ENCODE measurements at regions not wholly inside any gene's neighbourhood (a gene's known extent, or its start where the extent isn't known, plus 50 kb on each side); places are given as distances from the start of the nearest gene placed in this dataset.

DNA sequence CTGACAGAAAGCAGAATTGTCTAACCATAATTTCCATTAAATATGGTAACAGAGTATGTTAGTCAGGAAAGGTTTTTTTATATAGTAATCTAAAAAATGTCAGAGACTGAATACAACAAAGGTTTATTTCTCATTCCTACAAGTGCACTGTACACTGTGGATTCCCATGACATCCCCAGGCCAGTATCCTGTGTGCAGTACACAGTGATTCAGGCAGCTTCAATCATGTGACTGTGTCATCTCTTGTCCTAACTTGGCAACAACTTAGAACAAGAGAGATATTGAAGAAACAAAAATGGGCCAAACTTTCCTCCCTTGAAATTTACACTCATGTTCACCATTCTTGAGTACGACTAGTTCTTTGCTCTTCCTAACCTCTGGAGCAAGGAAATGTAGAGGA is 189.8 kb upstream of the SEMA3A start:
- H3K4me3 ChIP-seq (ENCODE audit: low read depth, low read length) = no peak overlapping the region
- TF ChIP-seq, protein P1, sequence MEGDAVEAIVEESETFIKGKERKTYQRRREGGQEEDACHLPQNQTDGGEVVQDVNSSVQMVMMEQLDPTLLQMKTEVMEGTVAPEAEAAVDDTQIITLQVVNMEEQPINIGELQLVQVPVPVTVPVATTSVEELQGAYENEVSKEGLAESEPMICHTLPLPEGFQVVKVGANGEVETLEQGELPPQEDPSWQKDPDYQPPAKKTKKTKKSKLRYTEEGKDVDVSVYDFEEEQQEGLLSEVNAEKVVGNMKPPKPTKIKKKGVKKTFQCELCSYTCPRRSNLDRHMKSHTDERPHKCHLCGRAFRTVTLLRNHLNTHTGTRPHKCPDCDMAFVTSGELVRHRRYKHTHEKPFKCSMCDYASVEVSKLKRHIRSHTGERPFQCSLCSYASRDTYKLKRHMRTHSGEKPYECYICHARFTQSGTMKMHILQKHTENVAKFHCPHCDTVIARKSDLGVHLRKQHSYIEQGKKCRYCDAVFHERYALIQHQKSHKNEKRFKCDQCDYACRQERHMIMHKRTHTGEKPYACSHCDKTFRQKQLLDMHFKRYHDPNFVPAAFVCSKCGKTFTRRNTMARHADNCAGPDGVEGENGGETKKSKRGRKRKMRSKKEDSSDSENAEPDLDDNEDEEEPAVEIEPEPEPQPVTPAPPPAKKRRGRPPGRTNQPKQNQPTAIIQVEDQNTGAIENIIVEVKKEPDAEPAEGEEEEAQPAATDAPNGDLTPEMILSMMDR (IDR thresholded peaks at IDR 0.05; ENCODE audit: borderline replicate concordance, insufficient read depth, low read depth, low read length) = no peak

DNA sequence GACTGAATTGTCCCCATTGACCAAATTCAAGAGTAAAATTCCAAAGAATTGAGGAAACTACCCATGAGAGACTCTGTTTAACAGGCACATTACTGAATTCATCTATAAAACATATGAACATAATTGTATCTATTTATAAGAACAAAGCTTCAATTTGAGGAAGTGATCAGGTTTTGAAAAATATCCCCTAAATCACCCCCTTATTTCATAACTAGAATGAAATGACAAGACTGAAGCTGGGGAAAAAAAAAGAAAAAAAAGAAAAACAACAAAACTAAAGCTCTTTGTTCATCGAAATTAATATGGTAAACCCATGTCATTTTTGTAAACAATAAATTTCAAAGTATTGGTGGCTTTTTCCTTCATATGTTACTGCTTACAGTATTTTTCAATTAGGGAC is 184.9 kb upstream of the SEMA3A start:
- TF ChIP-seq, protein P1 (IDR thresholded peaks at IDR 0.05; ENCODE audit: borderline replicate concordance, insufficient read depth, low read depth, low read length) = no peak

GRCh38 chr7:84372712-84373111 is 178.1 kb upstream of the SEMA3A start:
- TF ChIP-seq, protein P1 (IDR thresholded peaks at IDR 0.05; ENCODE audit: borderline replicate concordance, insufficient read depth, low read depth, low read length) = no peak
- H3K4me3 ChIP-seq (ENCODE audit: low read depth, low read length) = no peak overlapping the region

More for the DNA sequence above, 184.9 kb upstream of the SEMA3A start:
- H3K4me3 ChIP-seq (ENCODE audit: low read depth, low read length) = no peak overlapping the region

DNA sequence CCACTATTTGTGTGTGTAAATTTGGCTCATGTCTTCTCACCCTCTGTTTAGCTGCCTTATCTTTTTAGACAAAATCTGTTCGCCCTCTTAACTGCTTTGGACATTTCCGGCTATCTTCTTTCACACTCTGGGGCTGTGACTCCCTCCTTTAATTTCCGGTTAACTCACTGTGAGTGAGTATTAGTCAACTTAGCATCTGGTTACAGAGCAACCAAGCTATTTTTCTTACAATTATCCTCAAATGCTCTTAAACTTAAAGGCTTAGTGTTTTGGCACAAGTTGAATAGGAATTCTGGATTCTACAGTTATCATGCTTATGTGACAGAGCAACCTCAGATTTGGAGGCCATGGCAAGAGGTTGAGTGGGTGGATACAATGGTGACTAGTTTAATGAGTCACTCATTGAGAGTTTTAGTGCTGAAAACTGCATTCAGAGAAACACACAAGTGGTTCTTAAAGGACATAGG is 177.6 kb upstream of the SEMA3A start:
- no peak overlapping the region for H3K4me3 ChIP-seq (ENCODE audit: low read depth, low read length)
- TF ChIP-seq, protein P1 (IDR thresholded peaks at IDR 0.05; ENCODE audit: borderline replicate concordance, insufficient read depth, low read depth, low read length) = no peak

DNA sequence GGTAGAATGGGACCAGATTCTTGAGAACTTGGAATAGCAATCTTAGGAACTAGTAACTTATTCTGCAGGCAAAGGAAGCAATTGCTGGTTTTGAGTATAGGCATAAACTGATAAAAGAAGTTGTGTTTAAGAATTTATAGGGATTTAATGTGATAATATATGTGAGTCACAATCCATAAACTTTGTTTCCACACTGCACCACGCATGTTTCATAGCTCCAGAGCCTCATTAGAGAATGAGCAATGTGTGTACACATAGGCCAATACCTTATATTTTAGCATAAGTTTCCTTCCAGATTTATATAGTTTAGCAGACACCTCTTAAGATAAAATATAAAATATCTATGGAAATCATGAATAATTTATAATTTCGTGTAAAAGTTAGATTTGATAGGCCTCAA is 175.5 kb upstream of the SEMA3A start:
- no peak overlapping the region for H3K4me3 ChIP-seq (ENCODE audit: low read depth, low read length)
- TF ChIP-seq, protein P1 (IDR thresholded peaks at IDR 0.05; ENCODE audit: borderline replicate concordance, insufficient read depth, low read depth, low read length) = no peak

DNA sequence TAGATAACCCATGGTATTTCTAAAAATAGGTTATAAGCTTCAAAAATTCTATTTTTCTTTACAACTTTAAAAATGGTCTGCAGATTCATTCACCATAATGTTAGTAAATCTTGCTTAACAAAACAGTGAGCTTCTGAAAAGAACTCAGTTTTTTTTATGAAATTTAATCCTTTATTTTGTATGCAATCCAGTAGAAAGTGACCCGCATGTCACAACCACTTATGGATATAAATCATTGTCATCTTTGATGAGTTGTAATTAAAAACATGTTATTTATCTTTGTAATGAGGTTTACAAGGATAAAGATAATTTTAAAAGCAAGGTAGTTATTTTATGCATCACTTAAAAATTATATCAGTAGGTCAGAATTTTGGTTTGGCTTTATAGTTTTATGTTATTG is 173.5 kb upstream of the SEMA3A start:
- no peak overlapping the region for H3K4me3 ChIP-seq (ENCODE audit: low read depth, low read length)
- TF ChIP-seq, protein P1 (IDR thresholded peaks at IDR 0.05; ENCODE audit: borderline replicate concordance, insufficient read depth, low read depth, low read length) = no peak

GRCh38 chr7:84364708-84365107 is 170.1 kb upstream of the SEMA3A start:
- TF ChIP-seq, protein P1 (IDR thresholded peaks at IDR 0.05; ENCODE audit: borderline replicate concordance, insufficient read depth, low read depth, low read length) = no peak
- no peak overlapping the region for H3K4me3 ChIP-seq (ENCODE audit: low read depth, low read length)

Measured in GM12875 (cell line).